WERI-Rb-1 (cell line): ENCODE measurements at regions not wholly inside any gene's neighbourhood (a gene's known extent, or its start where the extent isn't known, plus 50 kb on each side); places are given as distances from the start of the nearest gene placed in this dataset.

Experiments
- DNase-seq: peaks from one replicate; pipeline ENCODE4 v3.0.0-alpha.2; 2020
- H3K27ac ChIP-seq: fragments of 250-450 bp; sonication (Bioruptor Pico); 2 replicates; pipeline ENCODE4 v1.5.1; 2020; ENCODE audit warnings: mild to moderate bottlenecking, moderate library complexity
- H3K27me3 ChIP-seq: fragments of 250-450 bp; sonication (Bioruptor Pico); 2 replicates; pipeline ENCODE4 v1.5.1; 2021; ENCODE audit warnings: mild to moderate bottlenecking, low read depth, moderate library complexity; ENCODE audit not compliant: insufficient read depth, severe bottlenecking
- H3K36me3 ChIP-seq: fragments of 250-450 bp; sonication (Bioruptor Pico); 2 replicates; pipeline ENCODE4 v1.5.1; 2020; ENCODE audit warnings: mild to moderate bottlenecking, moderate library complexity
- H3K4me3 ChIP-seq: 2 replicates; pipeline ENCODE4 v1.5.1; 2011; ENCODE audit warnings: low read depth, mild to moderate bottlenecking, control low read depth, low read length
- H3K9me3 ChIP-seq: fragments of 250-450 bp; sonication (Bioruptor Pico); 2 replicates; pipeline ENCODE4 v1.5.1; 2021; ENCODE audit warnings: mild to moderate bottlenecking, moderate library complexity; ENCODE audit not compliant: severe bottlenecking
- CTCF ChIP-seq: IDR thresholded peaks from 2 replicates; pipeline ENCODE4 v1.5.1; 2011; ENCODE audit warnings: low read depth, mild to moderate bottlenecking, control low read depth, inconsistent platforms, low read length

GRCh38 chr6:166778776-166779175 lies 151.7 kb upstream of the RPS6KA2 start:
- Histone ChIP-seq H3K36me3 (no peaks in the 10 kb centered on the region), H3K27ac (no peak overlapping the region), H3K27me3 (no peaks in the 10 kb centered on the region), H3K4me3 (no peak overlapping the region), H3K9me3 (no peaks in the 10 kb centered on the region)
- no peak for DNase-seq
- TF ChIP-seq CTCF, result no peak

GRCh38 chr6:166778046-166778445 lies 151.0 kb upstream of the RPS6KA2 start:
- no peak overlapping the region for H3K27ac ChIP-seq
- H3K36me3 ChIP-seq, result no peaks in the 10 kb centered on the region
- no peaks in the 10 kb centered on the region for H3K9me3 ChIP-seq
- no peaks in the 10 kb centered on the region for H3K27me3 ChIP-seq
- no peak for DNase-seq
- no peak for TF ChIP-seq CTCF
- no peak overlapping the region for H3K4me3 ChIP-seq

- no peak overlapping the region for H3K4me3 ChIP-seq
- DNase-seq, result no peak
- no peak for TF ChIP-seq CTCF
- no peaks in the 10 kb centered on the region for H3K36me3 ChIP-seq
- H3K9me3 ChIP-seq, result no peaks in the 10 kb centered on the region
- H3K27ac ChIP-seq, result no peak overlapping the region
- no peaks in the 10 kb centered on the region for H3K27me3 ChIP-seq
Measured at GRCh38 chr6:166777096-166777630, 150.1 kb upstream of the RPS6KA2 start.

- no peaks in the 10 kb centered on the region for H3K36me3 ChIP-seq
- H3K4me3 ChIP-seq, result no peak overlapping the region
- H3K9me3 ChIP-seq, result no peaks in the 10 kb centered on the region
- no peaks in the 10 kb centered on the region for H3K27me3 ChIP-seq
- no peak for DNase-seq
- H3K27ac ChIP-seq, result no peak overlapping the region
- TF ChIP-seq CTCF, result no peak
Measured at GRCh38 chr6:166776571-166776970, 149.5 kb upstream of the RPS6KA2 start.

GRCh38 chr6:166775923-166776220 lies 148.8 kb upstream of the RPS6KA2 start:
- Histone ChIP-seq H3K4me3 (no peak overlapping the region), H3K27me3 (no peaks in the 10 kb centered on the region), H3K36me3 (no peaks in the 10 kb centered on the region), H3K27ac (no peak overlapping the region), H3K9me3 (no peaks in the 10 kb centered on the region)
- DNase-seq, result no peak
- no peak for TF ChIP-seq CTCF

- Histone ChIP-seq H3K4me3 (no peak overlapping the region), H3K36me3 (no peaks in the 10 kb centered on the region), H3K27me3 (no peaks in the 10 kb centered on the region), H3K9me3 (no peaks in the 10 kb centered on the region), H3K27ac (no peak overlapping the region)
- DNase-seq, result peak; percentile 54
- peak; percentile 69 for TF ChIP-seq CTCF
Measured at GRCh38 chr6:166775180-166775922, 148.3 kb upstream of the RPS6KA2 start.
